IPS DF 19.7 (cell line): ENCODE measurements at regions not wholly inside any gene's neighbourhood (a gene's known extent, or its start where the extent isn't known, plus 50 kb on each side); places are given as distances from the start of the nearest gene placed in this dataset.
"Not testable (repeated sequence)": the region's sequence is repeated elsewhere in the genome, so short reads cannot be mapped to it uniquely, and the experiment has no call there.

ENCODE experiments used
- DNase-seq: peaks from one replicate; pipeline ENCODE4 v3.0.0-alpha.2; 2013; ENCODE audit warnings: low read depth, low spot score

DNA sequence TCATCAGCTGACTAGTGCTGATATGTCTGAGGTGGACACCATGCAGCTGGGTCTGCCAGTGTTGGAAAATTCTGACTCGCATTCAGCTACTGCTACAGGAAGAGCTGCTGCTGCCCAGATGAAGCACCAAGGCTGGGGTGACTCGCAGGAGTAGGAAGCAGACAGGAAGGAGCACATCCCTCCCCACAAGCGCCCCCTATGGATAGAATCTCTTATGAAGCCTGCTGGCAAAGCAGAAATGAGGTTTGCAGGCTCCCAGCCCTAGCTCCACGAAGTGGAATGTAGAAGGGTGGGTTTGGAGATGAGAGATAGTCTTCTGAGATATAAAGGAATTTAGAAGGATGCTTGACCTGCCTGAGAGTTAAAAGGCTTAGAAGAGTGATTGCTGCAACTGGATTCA is 443.0 kb downstream of the ACTL7B start:
- DNase-seq, result peak; percentile 38

DNA sequence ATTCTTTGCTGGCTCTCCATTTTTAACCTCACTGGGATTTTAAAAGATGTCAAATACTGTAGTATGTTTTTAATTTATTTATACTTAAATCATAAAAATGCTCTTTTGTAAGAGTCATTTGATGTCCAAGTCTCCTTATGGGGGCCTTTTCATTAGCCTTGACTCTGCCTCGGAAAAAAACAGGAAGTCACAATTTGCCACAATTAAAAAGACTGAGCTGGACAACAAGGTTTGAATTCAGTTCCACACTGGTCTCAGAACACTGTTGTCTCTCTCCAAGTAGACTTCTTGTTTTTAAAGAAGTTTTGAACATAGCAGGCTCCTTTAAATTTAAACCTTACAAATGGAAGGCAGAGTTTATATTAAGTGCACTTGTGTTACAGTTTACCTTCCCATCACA is 444.2 kb downstream of the ACTL7B start:
- DNase-seq, result no peak

DNA sequence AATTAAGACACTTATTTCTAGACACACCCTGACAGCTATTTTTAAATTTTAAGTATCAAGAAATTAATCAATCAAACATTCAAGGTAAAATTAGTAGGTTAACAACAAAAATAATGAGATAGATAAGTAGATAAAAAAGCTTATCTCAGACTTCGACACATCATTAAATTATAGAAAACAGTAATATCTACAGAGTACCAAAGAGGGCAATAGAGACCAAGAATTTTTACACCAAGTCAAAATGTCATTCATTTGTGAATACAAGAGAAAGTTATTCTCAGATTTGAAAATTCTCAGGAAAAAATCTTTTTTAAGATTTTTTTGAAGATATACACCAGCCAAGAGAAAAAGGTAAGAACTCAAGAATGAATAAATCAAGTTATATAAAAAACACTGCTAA is 445.6 kb downstream of the ACTL7B start:
- no peak for DNase-seq

DNA sequence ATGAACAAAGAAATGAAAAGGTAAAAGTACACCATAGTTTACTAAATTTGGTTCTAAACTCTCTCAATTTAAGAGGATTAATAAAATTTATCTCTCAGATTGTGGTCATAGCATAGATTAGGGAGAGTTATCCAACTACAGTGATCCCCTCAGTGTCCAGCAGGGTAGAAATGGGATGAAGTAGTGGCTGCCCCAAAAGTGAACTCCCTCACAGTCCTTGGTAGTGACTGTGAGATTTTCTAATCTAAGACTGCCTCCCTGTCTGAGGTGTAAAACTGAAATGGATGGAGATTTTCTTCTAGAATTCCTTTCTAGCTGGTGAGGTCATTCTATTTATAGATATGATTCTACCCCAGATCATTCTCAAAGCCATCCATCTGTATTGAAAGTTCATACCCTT is 455.5 kb downstream of the ACTL7B start:
- DNase-seq, result no peak

DNA sequence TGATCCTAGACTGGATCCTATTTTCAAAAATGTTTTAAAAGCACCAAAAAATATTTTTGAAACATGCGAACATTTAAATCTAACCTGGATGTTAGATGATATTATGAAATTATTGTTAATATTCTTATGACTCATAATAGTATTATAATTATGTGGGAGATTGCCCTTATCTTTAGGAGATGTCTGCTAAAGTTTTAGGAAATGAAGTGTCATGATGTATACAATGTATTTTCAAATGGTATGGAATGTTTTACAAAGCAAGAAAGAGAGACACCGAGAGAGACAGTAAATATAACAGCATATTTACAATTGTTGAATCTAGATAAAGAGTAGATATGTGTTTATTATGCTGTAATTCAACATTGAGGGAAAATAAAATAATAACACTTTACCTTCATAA is 455.9 kb downstream of the ACTL7B start:
- no peak for DNase-seq

DNA sequence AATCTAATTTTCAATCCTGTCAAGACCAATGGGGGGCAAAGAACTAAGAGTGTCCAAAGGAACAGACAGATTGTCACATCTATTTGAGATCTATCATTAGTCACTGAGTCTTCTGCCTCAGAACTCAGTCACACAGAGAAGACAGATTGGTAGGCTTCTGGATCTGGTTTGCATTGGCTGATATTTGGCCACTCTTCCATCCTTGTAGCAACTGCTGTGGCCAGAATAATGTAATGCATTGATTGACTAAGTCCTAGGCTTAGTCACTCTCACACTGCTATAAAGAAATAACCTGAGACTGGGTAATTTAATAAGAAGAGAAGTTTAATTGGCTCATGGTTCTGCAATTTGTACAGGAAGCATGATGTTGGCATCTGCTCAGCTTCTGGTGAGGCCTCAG is 458.5 kb downstream of the ACTL7B start:
- no peak for DNase-seq

DNA sequence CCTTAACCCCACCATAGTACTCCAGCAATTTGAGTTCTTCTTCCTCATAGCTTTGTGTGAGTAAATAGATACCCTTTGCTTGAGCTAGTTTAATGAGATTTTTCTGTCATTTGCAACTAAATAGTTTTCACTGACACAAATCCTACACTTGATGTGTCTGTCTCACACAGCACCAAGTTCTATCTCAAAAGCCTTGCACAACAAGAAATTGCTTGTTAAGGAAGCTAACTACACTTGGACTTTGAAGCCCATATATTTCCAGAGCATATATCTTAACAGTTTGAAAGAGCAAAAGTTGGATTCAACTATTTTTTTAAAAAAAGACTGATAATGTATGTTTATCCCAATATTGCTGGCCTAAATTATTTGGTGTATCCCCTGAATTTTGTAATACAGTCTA is 459.2 kb downstream of the ACTL7B start:
- no peak for DNase-seq

DNA sequence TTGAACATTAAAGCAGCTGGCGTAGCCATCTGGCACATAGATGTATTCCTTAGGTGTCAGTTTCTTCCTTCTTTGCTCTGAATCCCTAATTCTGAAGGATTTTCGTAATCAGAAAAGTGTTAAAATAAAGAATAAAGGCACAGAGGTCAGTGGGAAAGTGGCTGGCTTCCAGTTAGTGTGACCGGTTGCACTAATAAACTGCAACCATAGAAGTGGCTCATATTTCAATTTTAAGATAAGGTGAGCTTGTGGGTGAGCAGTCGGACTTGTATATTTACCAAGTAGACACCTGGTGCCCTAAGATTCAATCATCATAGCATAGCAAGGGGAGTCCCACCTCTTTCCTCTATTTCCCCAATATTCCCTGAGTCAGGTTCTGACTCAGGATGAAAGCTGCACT is 459.6 kb downstream of the ACTL7B start:
- DNase-seq, result no peak

DNA sequence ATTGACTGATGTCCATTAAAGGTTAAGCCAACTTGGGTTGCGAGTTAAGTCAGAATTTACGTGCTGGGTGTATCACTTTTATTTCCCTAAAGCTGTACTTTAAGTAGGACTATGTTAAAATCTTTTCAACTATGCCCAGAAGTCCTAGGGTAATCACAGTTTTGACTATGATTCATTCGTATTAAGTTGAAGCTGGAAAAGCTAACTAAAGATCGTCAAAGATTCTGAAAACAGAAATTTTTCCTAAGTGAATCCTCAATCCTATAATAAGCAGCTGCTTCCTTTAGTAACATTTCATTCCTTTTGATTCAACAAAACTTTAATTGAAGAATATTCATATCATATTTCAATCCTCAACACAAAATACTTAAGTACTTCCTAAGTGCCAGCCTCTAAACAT is 460.4 kb downstream of the ACTL7B start:
- no peak for DNase-seq

DNA sequence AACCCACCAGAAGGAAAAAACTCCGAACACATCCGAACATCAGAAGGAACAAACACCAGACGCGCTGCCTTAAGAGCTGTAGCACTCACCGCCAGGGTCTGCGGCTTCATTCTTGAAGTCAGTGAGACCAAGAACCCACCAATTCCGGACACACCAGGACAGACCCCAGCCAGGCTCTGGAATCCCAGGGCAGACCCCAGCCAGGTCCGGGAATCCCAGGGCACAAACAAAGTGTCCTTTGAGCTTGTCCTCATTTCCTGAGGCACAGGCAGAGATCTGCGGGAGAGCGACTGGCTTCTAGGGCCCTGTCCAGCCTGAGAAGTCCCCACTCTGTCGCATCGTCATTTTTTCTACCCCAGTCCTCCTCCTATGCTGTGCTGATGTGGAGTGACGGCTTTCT is 461.1 kb downstream of the ACTL7B start:
- no peak for DNase-seq

DNA sequence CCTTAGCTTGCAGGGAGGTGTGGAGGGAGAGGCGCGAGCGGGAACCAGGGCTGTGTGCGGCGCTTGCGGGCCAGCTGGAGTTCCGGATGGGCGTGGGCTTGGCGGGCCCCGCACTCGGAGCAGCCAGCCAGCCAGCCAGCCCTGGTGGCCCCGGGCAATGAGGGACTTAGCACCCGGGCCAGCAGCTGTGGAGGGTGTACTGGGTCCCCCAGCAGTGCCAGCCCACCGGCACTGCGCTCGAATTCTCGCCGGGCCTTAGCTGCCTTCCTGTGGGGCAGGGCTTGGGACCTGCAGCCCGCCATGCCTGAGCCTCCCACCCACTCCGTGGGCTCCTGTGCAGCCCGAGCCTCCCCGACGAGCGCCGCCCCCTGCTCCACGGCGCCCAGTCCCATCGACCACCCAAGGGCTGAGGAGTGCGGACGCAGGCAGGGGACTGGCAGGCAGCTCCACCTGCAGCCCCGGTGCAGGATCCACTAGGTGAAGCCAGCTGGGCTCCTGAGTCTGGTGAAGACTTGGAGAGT is 462.2 kb downstream of the ACTL7B start:
- DNase-seq, result not testable (repeated sequence)

DNA sequence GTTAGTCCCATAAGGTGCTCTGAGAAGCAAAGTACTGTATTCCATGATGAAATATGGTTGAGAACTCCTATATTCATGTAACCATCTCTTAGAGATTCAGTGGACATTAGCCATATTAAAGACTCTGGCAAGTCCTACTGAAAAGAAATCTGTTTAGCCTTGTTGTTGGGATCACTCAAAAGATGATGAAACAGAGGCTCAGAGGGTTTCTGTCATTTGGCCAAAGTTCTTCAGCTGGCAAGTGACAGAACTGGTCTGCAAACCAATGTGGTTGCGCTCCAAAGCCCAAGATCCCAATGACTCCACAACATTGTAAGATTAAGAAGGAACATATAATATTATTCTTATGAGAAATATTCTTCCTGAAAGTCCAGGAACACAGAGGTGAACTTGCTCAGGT is 462.9 kb downstream of the ACTL7B start:
- DNase-seq, result no peak

DNA sequence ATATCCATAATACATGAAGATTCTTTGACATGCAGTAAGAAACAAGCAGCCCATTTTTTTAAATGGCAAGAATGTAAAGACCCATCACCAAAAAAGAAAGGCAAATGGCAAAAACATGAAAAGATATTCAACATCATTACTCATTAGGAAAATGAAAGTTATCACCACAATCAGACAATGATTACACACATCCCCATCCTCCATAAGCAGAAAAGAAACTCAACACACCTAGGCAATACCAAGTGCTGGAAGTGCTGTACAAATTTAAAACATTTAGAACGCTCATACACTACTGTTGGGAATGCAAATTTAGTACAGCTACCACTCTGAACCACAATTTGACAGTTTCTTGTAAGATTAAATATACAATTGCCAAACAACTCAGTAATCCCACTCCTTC is 466.7 kb downstream of the ACTL7B start:
- DNase-seq, result no peak

DNA sequence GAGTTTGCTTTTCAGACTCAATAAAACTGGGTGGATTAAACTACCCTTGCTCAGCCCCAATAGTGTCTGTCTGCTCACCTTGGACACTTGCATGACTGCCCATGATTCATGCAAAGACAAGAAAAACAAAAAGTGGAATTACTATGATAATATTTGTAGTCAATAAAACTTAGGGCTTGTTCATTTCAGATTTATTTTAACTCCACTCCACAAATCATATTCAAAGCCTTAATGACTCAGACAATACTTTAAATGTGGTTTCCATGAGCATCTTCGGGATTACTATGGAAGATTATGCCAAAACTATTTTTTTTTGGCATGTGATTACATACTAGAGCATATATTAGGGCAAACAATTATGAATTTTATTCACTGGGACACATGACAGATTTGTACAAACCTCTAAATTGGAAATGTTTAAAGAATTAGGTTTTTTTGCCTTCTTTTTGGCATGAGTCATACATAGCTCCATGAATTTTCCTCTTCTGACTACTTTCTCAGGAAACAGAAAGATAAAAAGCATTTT is 468.9 kb downstream of the ACTL7B start:
- no peak for DNase-seq

DNA sequence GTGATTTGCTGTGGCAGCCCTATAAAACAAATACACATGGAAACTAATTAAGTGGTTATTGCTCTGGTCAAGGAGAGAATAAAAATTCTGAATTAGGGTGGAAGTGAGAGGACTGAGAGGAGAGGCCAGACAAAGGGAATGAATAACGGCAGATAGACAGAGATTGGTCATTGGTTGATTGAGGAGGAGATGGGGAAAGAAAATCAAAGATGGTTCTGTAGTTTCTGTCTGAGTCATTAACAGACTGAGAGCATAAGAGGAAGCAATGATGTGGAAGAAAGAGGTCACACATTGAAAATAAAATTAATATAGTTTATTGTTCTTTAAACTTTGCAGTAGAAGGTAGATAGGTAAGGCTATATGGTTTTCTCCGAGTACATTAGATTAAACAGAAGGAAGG is 469.8 kb downstream of the ACTL7B start:
- no peak for DNase-seq

DNA sequence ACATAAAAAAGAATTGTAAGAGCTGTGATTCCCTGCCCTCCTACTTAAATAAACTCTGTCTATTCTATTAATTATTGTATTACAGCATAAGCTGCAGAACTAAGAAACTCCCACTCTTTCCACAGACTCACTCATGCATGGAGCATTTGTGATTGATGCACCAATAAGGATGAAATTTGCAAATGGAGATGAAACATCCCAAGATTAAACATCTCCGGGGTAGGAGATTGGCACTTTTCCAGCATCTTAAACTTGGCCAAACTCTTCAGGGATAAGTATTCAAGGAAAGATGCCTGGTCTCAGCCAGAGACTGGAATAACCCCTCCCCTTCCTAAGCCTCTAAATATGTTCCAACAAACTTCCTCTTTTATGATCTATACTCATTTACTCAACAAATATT is 472.0 kb downstream of the ACTL7B start:
- DNase-seq, result no peak

DNA sequence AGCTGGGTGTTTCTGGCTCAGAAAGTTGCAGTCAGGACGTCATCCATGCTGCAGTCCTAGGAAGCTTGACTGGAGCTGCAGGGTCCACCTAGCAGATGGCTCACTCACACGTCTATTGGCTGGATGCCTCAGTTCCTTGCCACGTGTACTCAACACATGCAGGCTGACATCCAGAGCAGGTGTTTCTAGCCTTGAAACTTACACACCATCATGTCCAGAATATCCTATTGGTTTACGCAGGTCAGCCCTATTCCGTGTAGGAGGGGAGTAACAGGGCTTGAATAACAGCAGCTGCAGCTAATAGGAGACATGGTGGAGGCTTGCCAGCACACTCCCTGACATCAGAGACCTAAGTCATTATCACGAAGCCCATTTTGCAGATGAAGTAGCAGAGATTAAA is 473.5 kb downstream of the ACTL7B start:
- DNase-seq, result no peak

DNA sequence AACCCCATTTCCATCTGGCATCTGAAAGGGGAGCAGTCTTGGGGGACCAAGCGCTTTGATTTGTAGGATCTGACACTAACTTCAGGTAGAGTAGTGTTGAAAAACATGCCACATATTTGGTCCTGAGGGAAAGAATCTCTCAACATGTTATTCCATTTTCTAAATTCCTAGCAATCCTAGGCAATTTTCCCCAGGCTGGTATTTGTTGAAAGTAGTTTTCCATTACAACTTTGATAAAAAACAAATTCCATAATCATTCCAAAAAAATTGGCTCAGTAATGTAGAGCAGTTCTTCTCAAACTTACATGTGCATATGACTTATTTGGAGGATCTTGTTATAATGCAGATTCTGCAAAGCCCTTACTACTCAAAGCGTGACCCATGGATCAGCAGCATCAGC is 477.9 kb downstream of the ACTL7B start:
- no peak for DNase-seq

DNA sequence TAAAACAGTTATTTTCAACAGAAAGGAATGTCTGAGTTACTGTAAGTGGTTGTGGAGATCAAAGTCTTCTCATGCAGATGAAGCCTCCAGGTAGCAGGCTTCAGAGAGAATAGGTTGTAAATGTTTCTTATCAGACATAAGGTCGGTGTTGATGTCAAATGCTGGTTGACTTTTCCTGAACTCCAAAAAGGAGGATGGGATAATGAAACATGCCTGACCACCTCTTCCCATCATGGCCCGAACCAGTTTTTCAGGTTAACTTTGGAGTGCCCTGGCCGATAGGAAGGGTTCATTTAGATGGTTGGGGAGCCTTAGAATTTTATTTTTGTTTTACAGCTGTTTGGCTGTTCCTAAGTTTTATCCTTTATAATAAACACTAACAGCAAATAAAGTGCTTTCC is 478.4 kb downstream of the ACTL7B start:
- DNase-seq, result no peak

DNA sequence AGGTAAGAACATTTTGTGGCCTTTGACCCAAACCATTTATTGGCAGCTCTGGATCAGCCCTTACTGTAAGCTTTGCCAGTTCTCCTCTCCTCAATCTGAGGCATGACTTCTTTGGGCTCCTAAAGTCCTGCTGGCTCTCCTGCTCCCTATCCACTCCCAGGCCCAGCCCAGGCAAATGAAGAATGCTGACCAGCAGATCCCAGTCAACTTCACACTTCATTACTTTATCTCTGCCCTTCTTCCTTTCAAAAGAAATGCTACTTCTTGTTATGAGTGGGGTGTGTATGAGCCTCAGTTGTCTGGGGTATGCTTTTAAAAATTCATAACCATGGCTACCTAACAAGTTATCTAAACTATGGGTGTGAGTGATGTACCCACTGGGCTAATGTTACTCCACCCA is 479.6 kb downstream of the ACTL7B start:
- DNase-seq, result no peak

DNA sequence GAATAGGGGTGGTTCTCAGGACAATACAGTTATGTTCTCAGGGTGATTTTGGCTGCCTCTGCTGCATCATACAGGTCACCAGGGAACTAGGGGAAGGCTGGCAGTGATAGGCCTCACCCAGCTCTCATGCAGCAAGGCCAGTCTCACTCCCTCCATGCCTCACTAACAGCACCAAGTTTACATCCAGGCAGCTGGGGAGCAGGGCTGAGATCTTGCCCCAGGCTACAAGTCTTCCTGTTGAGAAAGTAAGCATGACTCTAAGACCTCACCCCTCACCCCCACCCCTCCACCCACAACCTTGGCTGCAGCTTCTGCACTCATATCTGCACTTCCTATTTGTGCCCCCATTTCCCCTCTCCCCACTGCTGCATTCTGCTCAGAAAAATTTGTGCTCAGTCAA is 481.2 kb downstream of the ACTL7B start:
- no peak for DNase-seq

DNA sequence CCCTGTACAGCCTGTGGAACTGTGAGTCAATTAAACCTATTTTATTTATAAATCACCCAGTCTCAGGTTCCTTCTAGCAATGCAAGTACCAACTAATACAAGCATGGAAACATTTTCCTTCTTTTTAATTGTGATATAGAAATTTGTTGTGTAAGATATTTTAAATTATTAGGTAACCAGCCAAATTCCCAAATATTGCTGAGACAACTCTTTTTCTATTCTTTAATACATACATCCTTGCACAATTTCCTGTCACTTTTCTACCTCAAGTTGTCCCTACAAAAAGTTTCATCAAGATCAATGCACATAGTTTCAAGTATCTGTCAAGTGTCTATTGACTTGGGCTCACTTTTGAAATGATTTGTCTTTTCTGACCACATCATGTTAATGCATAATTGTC is 488.6 kb downstream of the ACTL7B start:
- DNase-seq, result no peak

DNA sequence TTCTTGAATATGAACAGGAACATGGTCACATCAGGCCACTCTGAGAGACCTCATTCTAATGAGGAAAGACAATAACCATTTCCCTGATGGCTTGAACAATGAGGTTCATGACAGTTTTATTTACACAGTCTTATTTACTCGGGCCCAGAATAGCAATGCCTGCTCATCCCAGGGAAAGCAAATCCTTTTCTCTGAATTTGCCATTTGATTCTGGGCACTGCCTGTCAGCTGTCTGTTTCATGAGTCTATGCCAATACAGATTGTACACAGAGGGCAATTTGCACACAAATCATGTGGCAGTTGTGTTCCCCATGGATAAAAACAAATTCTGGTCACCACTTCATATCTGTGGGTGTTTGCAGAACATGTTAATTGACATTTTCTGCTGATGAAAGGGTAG is 492.5 kb downstream of the ACTL7B start:
- DNase-seq, result no peak

DNA sequence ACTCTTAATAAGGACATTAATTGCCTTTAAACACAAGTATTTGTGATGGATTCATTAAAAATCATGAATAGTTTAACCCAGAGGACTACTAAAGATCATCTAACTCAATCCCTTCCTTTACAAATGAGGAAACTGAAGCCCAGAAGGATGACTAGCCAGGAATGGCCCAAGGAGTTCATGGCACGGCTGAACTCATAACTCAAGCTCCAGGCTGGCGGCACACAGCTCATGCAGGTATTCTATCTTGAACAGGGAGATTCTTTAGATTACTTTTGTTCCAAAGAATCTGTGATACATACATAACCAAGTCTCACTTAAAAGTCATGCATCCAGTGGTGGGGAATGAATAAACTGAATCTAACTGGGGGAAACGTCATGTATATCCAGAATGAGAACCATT is 495.5 kb downstream of the ACTL7B start:
- DNase-seq, result no peak

DNA sequence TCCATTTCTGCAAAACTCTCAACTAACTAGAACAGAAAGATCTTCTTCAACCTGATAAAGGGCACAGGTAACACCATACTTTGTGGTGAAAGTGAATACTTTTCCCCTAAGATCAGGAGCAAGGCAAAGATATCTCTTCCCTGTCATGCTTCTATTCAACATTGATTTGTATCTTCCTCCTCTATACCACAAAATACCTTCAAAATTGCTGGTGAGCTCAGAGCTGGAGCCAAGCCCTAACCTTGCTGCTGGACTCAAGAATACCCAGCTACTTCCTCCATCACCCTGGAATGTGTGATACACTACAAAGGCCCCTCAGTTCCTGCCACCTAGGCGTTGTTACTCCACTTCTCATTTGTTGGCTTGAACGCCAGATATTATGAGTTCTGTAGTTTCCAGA is 499.0 kb downstream of the ACTL7B start:
- no peak for DNase-seq
